Right lung (tissue), 2 donors: ENCODE measurements at regions not wholly inside any gene's neighbourhood (a gene's known extent, or its start where the extent isn't known, plus 50 kb on each side); places are given as distances from the start of the nearest gene placed in this dataset.
A peak's percentile ranks its signal among the peaks of the same experiment; 100 is the strongest.

Experiments used
- DNase-seq, 2 donors: peaks; one replicate each; pipeline ENCODE4 v3.0.0-alpha.2; 2013

GRCh38 chrX:22395372-22395771 lies 122.7 kb downstream of the CBLL2 start:
- DNase-seq = no peak

DNA sequence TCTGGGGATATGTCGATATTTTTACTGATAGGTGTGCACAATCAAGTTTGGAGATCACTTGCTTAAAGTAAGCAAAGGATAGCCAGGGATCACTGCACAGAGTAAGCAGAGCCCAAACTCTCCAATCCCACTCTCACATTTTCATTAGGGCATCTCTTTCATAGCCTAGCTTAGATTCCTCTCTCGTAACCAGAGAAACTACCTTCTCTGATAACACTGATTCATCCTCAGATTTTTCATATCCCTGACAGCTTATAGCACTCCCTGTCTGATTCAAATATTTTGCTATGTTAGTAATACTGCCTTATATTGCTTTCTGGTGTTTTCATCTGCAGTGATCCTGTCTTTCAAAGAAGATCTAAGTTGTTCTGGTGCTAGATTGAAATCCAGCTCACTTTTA lies 123.7 kb downstream of the CBLL2 start:
- DNase-seq = no peak

DNA sequence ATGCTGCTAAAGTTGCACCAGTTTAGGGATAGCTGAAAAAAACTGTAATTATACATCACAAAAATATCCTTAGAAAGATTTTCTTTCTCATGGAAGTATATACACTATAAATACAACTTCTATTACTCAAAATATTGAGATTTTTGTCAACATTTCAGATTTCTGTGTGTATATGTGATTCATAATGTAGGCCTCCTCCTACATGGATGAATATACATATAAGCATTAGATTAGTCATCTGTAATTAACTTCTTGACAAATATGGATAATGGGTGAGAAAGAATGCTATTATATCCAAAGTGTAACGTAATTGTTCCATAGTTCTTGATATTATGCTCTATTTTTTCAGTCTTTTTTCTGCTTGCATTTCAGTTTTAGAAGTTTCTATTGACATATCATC lies 124.9 kb downstream of the CBLL2 start:
- DNase-seq = no peak

GRCh38 chrX:22399437-22400192 lies 126.9 kb downstream of the CBLL2 start:
- no peak for DNase-seq

DNA sequence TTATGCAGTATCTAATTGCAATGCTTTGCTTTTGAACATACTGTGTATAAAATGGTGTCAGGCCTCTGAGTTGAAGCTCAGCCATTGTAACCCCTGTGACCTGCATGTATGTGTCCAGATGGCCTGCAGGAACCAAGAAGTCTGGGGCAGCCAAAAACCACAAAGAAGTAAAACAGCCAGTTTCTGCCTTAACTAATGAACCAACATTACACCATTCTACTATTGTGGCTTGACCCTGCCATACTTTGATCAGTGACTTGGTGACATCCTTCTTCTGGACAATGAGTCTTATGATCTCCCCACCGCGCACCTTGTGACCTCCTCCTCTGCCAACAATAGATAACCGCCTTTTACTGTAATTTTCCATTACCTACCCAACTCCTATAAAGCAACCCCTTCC lies 131.6 kb downstream of the CBLL2 start:
- DNase-seq = no peak

DNA sequence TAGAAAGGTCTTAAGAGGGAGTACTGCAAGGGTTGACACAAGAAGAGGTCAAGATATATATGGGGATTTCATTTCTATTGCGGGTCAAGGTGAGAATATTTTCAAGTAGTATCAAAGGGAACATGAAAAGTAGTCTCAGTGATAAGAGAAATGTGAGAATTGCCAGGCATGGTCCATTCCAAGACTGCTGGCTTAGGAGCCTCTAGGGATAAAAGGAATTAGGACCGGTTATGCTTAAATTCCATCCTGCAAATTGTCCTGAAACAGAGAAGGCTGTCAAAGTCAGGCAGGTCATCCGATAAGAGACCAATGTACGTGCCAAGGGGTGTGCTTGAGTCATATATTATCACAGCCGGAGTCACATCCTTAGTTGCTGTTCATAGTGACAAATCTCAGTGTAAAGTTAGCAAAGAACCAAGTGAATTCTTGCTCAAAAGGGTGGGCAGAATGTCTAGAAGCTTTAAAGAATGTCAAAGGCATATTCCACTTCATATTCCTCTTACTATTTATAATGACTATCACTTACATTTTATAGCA lies 133.6 kb downstream of the CBLL2 start:
- no peak for DNase-seq

DNA sequence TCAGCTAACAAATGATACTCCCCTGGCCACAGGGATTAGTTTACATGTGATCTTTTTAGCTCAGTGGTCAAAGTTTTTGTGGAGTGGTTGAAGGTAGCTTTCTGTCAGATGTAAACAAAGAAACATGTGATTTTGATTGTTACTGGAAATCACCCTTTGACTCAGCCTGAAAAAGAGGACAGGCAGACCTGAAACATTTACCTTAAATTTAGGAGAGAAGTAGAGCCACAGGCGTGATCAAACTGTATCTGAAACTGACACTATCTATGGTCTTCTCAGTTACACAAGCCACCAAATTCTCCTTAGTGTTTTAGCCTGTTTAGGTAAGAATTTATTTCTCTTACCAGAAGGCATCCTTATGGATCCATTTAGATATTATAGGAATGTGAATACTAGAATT lies 136.7 kb downstream of the CBLL2 start:
- DNase-seq = no peak

DNA sequence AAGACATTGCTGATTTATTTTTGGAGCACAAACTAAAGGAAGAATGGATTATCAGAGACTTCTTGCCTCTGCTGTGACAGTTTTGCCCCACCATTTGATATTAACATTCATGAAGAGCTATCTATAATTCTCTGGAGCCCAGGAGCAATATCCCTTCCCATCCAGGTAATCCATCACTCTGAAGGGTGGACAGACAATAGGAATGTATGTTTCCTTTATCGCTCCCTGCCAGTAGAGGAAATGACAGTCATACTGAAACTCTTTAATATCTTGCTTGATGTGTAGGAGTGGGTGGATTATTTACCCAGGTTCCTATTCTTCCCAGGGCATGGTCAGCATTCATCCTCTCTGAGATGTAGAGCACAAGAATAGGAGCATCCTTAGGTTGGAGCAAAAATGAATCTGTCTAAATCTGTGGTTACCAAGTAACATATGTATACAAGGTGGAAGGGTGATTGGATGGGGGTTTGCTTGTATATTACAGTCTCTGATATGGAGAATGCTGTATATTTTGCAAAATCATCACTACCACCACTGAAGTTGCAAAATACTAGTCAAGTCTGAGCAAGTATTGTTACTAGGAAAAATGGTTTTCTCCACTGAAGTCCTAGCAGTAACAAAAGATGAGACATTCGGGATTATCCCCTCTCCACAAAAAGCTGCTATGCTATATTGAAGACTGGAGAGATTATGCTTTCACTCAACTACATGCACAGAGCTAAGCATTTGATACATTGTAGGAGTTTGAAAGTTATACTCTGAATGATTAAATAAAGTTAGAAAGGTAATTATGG lies 151.6 kb downstream of the CBLL2 start:
- no peak for DNase-seq

DNA sequence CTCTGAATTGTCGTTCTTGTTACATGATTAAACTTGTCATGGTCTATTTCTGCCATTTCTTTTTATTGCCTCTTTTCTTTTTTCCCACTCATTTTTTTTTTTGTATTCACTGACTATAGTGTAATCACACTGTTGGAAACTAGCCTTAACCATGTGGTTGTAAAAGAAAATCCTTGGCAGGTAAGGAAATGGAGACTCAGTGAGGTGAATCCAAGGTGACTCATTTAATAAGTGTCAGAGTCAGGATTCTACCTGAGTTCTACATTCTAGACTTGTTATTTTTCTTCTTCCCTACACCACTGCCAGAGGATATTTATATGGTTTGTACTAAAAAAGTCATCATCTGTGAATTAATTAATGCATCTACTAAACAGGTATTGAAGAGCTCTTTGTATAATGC lies 152.2 kb downstream of the CBLL2 start:
- DNase-seq = no peak

DNA sequence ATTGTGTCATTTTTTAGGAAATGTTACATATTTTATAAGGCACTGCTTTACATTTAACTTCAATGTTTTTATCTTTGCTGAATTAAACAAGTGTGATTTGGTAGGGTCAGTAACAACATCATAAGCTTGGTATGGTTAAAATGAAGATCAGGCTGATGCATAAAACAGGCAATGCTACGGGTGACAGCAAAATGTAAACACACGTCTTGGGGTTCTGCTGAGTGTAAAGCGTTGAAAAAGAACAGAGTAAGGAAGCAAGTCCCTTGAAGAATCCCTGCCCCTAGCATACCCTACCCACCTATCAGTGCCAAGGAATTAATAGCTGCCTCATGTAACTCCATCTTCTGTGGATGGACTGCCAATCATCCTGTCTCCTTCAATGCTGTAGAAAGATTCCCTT lies 157.0 kb downstream of the CBLL2 start:
- DNase-seq = no peak

GRCh38 chrX:22430701-22431100 lies 158.0 kb downstream of the CBLL2 start:
- no peak for DNase-seq

DNA sequence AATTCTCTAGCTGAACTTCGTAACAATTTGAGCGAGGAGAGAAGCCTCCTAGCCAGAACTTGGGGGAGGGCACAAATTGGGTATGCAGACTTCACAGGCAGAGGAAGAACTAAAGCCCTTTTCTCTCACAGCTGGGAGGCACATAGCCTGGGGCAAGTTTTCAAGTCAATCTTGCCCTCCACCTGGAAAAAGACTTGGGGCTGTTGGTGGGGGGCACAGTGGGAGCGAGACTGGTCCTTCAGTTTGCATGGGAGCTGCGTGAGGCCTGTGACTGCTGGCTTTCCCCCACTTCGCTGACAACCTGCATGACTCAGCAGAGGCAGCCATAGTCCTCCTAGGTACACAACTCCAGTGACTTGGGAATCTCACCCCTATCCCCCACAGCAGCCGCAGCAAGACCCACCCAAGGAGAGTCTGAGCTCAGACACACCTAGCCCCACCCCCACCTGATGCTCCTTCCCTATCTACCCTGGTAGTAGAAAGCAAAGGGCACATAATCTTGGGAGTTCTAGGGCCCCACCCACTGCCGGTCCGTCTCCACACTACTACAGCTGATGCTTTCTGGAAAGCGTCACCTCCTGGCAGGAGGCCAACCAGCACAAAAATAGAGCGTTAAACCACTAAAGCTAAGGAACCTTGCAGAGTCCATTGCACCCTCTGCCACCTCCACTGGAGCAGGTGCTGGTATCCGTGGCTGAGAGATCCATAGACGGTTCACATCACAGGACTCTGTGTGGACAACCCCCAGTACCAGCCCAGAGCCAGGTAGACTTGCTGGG lies 160.8 kb downstream of the CBLL2 start:
- DNase-seq = no peak

DNA sequence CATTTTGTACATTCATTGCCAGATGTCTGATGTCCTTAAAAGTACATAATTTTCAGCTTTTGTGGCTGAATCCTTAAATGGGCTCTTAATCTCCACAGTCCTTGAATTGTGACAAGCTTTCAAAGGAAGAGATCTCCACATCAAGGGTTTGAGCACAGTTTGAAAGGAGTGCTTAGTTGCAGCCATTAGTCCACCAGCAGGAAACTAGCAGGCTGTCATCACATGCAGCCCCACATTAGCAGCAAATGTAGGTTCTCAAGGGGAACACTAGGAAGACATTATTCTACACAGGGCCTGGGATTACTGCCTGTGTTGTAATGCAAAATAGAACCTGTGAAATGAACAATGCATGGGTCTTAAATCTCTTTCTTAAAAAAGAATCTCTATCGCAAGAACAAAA lies 173.2 kb downstream of the CBLL2 start:
- DNase-seq = no peak

DNA sequence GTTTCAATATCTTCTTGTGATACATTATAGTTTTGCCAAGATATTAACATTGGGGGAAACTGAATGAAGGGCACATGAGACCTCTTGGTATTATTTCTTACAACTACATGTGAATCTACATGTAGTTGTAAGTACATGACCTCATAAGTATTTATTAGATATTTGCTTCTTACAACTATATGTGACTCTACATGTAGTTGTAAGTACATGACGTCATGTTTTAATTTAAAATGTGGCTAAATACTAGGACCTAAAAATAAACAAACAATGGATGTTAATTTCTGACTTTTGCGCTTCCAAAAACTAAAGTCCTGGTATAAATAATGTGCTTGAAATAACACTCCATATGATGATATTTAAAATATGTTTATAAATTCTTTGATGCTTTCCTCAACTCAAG lies 190.2 kb downstream of the CBLL2 start:
- no peak for DNase-seq

GRCh38 chrX:22467571-22467970 lies 194.9 kb downstream of the CBLL2 start:
- no peak for DNase-seq

GRCh38 chrX:22481436-22481835 lies 208.7 kb downstream of the CBLL2 start:
- DNase-seq = peak in 1 of 2 donors; percentile 1

- DNase-seq = no peak
Observed at GRCh38 chrX:22486296-22486695, 213.6 kb downstream of the CBLL2 start.

DNA sequence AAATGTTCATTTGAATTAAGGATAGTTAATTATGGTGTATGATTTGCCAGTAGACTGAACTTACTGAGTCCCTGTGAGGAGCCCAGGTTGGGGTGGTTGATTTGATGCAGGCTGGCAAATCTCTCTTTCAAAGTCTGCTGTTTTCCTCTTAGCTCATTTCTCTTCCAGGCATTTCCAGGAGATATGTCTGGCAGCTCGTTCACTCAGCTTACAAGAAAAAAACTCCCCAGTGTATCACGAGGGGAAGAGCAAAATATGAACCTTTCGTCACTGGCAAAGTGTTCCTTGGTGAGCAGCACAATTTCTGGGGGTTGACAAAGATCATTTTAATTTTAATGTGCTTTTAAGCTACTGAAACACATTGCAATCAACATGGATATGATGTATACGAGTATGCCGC lies 244.2 kb downstream of the CBLL2 start:
- DNase-seq = no peak

- DNase-seq = no peak
Observed at GRCh38 chrX:22520128-22520828, 247.6 kb downstream of the CBLL2 start.

DNA sequence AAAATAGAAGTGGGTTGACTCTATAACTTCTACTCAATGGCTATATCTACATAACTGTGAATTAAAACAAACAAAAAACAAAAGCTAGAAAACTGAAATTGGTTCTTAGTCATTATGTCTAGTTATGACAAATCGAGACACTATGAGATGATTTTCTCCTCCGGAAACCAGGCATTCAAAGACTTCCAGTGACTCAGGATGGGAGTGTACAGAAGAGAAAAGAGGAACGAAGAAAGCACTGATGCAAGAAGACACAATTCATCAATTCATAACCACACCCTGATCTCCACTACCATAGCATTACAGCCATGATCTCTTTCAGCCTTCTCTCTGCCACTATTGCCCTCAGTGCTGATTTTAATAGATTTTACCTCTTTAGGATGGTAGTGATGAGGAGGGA lies 253.6 kb downstream of the CBLL2 start:
- DNase-seq = no peak

DNA sequence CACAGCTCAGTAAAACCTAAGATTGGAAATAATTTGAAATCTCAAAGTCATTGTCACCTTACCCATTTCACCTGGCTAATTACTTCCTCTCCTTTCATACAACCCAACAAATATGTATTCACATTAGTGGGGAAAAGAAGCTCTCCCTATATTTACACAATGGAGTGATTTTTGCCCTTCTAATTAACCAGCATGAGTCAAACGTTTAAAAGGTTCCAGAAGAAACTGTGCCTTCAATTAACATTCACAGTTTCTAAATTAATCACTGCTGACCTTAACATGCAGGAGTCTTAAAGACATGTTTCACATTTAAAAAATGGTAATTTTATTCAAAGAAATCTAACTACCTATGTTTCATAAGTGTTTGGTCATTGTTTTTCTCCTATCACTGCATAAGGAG lies 254.6 kb downstream of the CBLL2 start:
- no peak for DNase-seq

DNA sequence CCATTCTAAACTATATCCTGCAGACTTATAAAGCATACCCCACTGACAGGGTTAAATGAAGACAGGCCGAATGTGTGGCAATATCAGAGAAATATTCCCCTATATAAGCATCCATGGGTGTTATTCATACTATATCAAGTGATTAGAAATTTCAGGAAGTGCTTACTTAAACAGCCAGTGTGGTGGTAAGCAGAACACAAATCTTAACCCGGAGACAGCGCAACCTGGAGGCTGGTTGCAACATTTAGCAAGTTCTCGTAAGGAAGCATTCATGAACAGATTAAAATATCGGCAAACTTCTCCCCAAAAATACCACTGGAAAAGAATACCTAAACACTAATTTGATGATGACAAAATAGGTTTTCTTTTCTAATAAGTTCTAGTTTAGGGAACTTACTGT lies 261.2 kb downstream of the CBLL2 start:
- DNase-seq = no peak
